Mesenchymal stem cell (in vitro differentiated cells and primary cell): ENCODE measurements at regions not wholly inside any gene's neighbourhood (a gene's known extent, or its start where the extent isn't known, plus 50 kb on each side); places are given as distances from the start of the nearest gene placed in this dataset.

ENCODE experiments used
- DNase-seq: peaks from one replicate; pipeline ENCODE4 v3.0.0-alpha.2; 2013
- H2AFZ ChIP-seq: one replicate; pipeline ENCODE4 v1.6.1; 2013; ENCODE audit warnings: low read depth, mild to moderate bottlenecking, control low read depth, inconsistent platforms, low read length, moderate library complexity
- H2AK5ac ChIP-seq: 2 replicates; pipeline ENCODE4 v1.6.1; 2013; ENCODE audit warnings: low read length, moderate library complexity, mild to moderate bottlenecking, inconsistent platforms; ENCODE audit not compliant: severe bottlenecking
- H2BK120ac ChIP-seq: one replicate; pipeline ENCODE4 v1.6.1; 2013; ENCODE audit warnings: low read depth, mild to moderate bottlenecking, inconsistent platforms, low read length, moderate library complexity
- H2BK12ac ChIP-seq, 2 experiments: one replicate each; pipeline ENCODE4 v1.6.1; 2013; ENCODE audit warnings: inconsistent platforms in 2 of 2, low read length in 2 of 2, mild to moderate bottlenecking in 2 of 2, moderate library complexity in 2 of 2, control low read depth in 1 of 2
- H2BK15ac ChIP-seq: one replicate; pipeline ENCODE4 v1.6.1; 2013; ENCODE audit warnings: mild to moderate bottlenecking, low read depth, inconsistent platforms; ENCODE audit not compliant: poor library complexity, severe bottlenecking
- H2BK5ac ChIP-seq: 2 replicates; pipeline ENCODE4 v1.6.1; 2013; ENCODE audit warnings: low read depth, mild to moderate bottlenecking, low read length, control low read depth, inconsistent platforms; ENCODE audit not compliant: poor library complexity, severe bottlenecking
- H3K14ac ChIP-seq, 2 experiments: one replicate each; pipeline ENCODE4 v1.6.1; 2013; ENCODE audit warnings: inconsistent platforms in 2 of 2, low read length in 2 of 2, control low read depth in 1 of 2, mild to moderate bottlenecking in 1 of 2, moderate library complexity in 1 of 2
- H3K18ac ChIP-seq, 2 experiments: one replicate each; pipeline ENCODE4 v1.6.1; 2013; ENCODE audit warnings: inconsistent platforms in 2 of 2, low read length in 2 of 2, control low read depth in 1 of 2, low read depth in 1 of 2, mild to moderate bottlenecking in 1 of 2
- H3K23ac ChIP-seq, 2 experiments: one replicate each; pipeline ENCODE4 v1.6.1; 2013; ENCODE audit warnings: inconsistent platforms in 2 of 2, low read length in 2 of 2, mild to moderate bottlenecking in 2 of 2, moderate library complexity in 2 of 2, control low read depth in 1 of 2
- H3K27ac ChIP-seq: 2 replicates; pipeline ENCODE4 v1.5.1; 2013; ENCODE audit warnings: mild to moderate bottlenecking, moderate library complexity, low read length, control low read depth, inconsistent platforms; ENCODE audit not compliant: poor library complexity, severe bottlenecking
- H3K27me3 ChIP-seq, 2 experiments: 2 replicates each; pipeline versions ENCODE4 v1.6.1 to v1.7.0; 2013; ENCODE audit warnings: low read length in 2 of 2, mild to moderate bottlenecking in 2 of 2, moderate library complexity in 2 of 2, control low read depth in 1 of 2, inconsistent platforms in 1 of 2; ENCODE audit not compliant: control insufficient read depth in 1 of 2, insufficient read depth in 1 of 2
- H3K36me3 ChIP-seq, 2 experiments: 2 replicates each; pipeline versions ENCODE4 v1.6.1 to v1.7.0; 2013; ENCODE audit warnings: low read length in 2 of 2, control low read depth in 1 of 2, inconsistent platforms in 1 of 2, low read depth in 1 of 2, mild to moderate bottlenecking in 1 of 2; ENCODE audit not compliant: insufficient read depth in 2 of 2, control insufficient read depth in 1 of 2
- H3K4ac ChIP-seq, 2 experiments: one replicate each; pipeline ENCODE4 v1.6.1; 2013; ENCODE audit warnings: inconsistent platforms in 2 of 2, low read length in 2 of 2, mild to moderate bottlenecking in 2 of 2, moderate library complexity in 2 of 2, control low read depth in 1 of 2, low read depth in 1 of 2
- H3K4me1 ChIP-seq: 2 replicates; pipeline ENCODE4 v1.6.1; 2013; ENCODE audit warnings: low read depth, low read length, control low read depth; ENCODE audit not compliant: control insufficient read depth, insufficient read depth
- H3K4me2 ChIP-seq: 2 replicates; pipeline ENCODE4 v1.6.1; 2013; ENCODE audit warnings: low read length, mild to moderate bottlenecking, inconsistent platforms; ENCODE audit not compliant: poor library complexity, severe bottlenecking
- H3K4me3 ChIP-seq, 2 experiments: 2 replicates each; pipeline versions ENCODE4 v1.5.1 to v1.7.0; 2013; ENCODE audit warnings: low read length in 2 of 2, mild to moderate bottlenecking in 2 of 2, control low read depth in 1 of 2, low read depth in 1 of 2; ENCODE audit not compliant: insufficient read depth in 1 of 2
- H3K79me1 ChIP-seq: replicated peaks from 2 replicates; pipeline ENCODE4 v1.6.1; 2013; ENCODE audit warnings: mild to moderate bottlenecking, control low read depth, low read length, inconsistent platforms; ENCODE audit not compliant: poor library complexity, severe bottlenecking
- H3K9ac ChIP-seq: 2 replicates; pipeline ENCODE4 v1.7.0; 2013; ENCODE audit warnings: mild to moderate bottlenecking, low read length, moderate library complexity
- H3K9me3 ChIP-seq: 2 replicates; pipeline ENCODE4 v1.7.0; 2013; ENCODE audit warnings: mild to moderate bottlenecking, low read length; ENCODE audit not compliant: control insufficient read depth
- H4K8ac ChIP-seq: one replicate; pipeline ENCODE4 v1.6.1; 2013; ENCODE audit warnings: inconsistent platforms, mild to moderate bottlenecking, low read length, moderate library complexity
- H4K91ac ChIP-seq: one replicate; pipeline ENCODE4 v1.6.1; 2013; ENCODE audit warnings: mild to moderate bottlenecking, low read length, inconsistent platforms
- WGBS: methylation state at CpG from one replicate; pipeline ENCODE4 v1.1.7; 2013; ENCODE audit warnings: mixed read lengths; 5-methylcytosine and 5-hydroxymethylcytosine counted together

- no peak for DNase-seq
- H3K23ac ChIP-seq: no peak overlapping the region
- no peak overlapping the region for H2BK15ac ChIP-seq
- H3K4me2 ChIP-seq: no peak overlapping the region
- H3K4me3 ChIP-seq: no peak overlapping the region
- no peak overlapping the region for H3K18ac ChIP-seq
- H3K27ac ChIP-seq: no peak overlapping the region
- no peaks in the 10 kb centered on the region for H3K36me3 ChIP-seq
- H4K8ac ChIP-seq: no peak overlapping the region
- H3K9me3 ChIP-seq: no peaks in the 10 kb centered on the region
- no peak overlapping the region for H2BK12ac ChIP-seq
- H2AK5ac ChIP-seq: no peak overlapping the region
- H3K4ac ChIP-seq: no peak overlapping the region
- H2BK5ac ChIP-seq: no peak overlapping the region
- no peaks in the 10 kb centered on the region for H3K79me1 ChIP-seq
- no peaks in the 10 kb centered on the region for H3K4me1 ChIP-seq
- no peak overlapping the region for H4K91ac ChIP-seq
- H3K9ac ChIP-seq: no peak overlapping the region
- no peak overlapping the region for H2BK120ac ChIP-seq
- H3K27me3 ChIP-seq: no peaks in the 10 kb centered on the region
- 78% methylated on average over 5 of the region's 7 CpGs for WGBS
- H2AFZ ChIP-seq: no peak overlapping the region
- H3K14ac ChIP-seq: no peak overlapping the region
These were observed 340.7 kb downstream of the KIF20B start for GRCh38 chr10:90042075-90042474.

GRCh38 chr10:90047243-90047729 lies 345.9 kb downstream of the KIF20B start:
- peaks cover 4% of the 10 kb centered on the region for H3K9me3 ChIP-seq
- H3K4ac ChIP-seq: no peak overlapping the region
- H3K27me3 ChIP-seq: no peaks in the 10 kb centered on the region
- H2BK15ac ChIP-seq: no peak overlapping the region
- no peak overlapping the region for H2BK120ac ChIP-seq
- H2AFZ ChIP-seq: no peak overlapping the region
- no peak overlapping the region for H3K14ac ChIP-seq
- H3K23ac ChIP-seq: no peak overlapping the region
- 92% methylated on average over 3 of the region's 3 CpGs for WGBS
- no peak overlapping the region for H2BK5ac ChIP-seq
- no peaks in the 10 kb centered on the region for H3K79me1 ChIP-seq
- H3K18ac ChIP-seq: no peak overlapping the region
- no peak overlapping the region for H3K9ac ChIP-seq
- no peak overlapping the region for H2BK12ac ChIP-seq
- H3K4me3 ChIP-seq: no peak overlapping the region
- no peak overlapping the region for H4K91ac ChIP-seq
- no peak overlapping the region for H3K4me2 ChIP-seq
- no peak overlapping the region for H2AK5ac ChIP-seq
- no peaks in the 10 kb centered on the region for H3K36me3 ChIP-seq
- H4K8ac ChIP-seq: no peak overlapping the region
- H3K4me1 ChIP-seq: no peaks in the 10 kb centered on the region
- no peak overlapping the region for H3K27ac ChIP-seq
- no peak for DNase-seq

GRCh38 chr10:90051053-90051452 lies 349.7 kb downstream of the KIF20B start:
- Histone ChIP-seq H3K4me1 (no peaks in the 10 kb centered on the region), H2BK120ac (no peak overlapping the region), H2BK15ac (no peak overlapping the region), H4K91ac (peak overlapping the region; percentile 72), H3K9ac (no peak overlapping the region), H2AK5ac (no peak overlapping the region), H3K4me3 (no peak overlapping the region), H2BK12ac (no peak overlapping the region), H3K79me1 (no peaks in the 10 kb centered on the region), H3K23ac (no peak overlapping the region), H3K27ac (no peak overlapping the region), H3K9me3 (peaks cover 4% of the 10 kb centered on the region), H3K36me3 (no peaks in the 10 kb centered on the region), H4K8ac (no peak overlapping the region), H3K4ac (no peak overlapping the region), H2AFZ (no peak overlapping the region), H3K14ac (no peak overlapping the region), H3K18ac (no peak overlapping the region), H3K27me3 (no peaks in the 10 kb centered on the region), H2BK5ac (no peak overlapping the region), H3K4me2 (no peak overlapping the region)
- DNase-seq: peak; percentile 1

- no peak overlapping the region for H2AK5ac ChIP-seq
- no peak overlapping the region for H2BK15ac ChIP-seq
- DNase-seq: no peak
- H3K4me1 ChIP-seq: no peaks in the 10 kb centered on the region
- no peak overlapping the region for H3K14ac ChIP-seq
- no peaks in the 10 kb centered on the region for H3K27me3 ChIP-seq
- H4K8ac ChIP-seq: no peak overlapping the region
- H2BK12ac ChIP-seq: no peak overlapping the region
- no peak overlapping the region for H3K27ac ChIP-seq
- H2BK120ac ChIP-seq: no peak overlapping the region
- peak overlapping the region; percentile 72 for H4K91ac ChIP-seq
- no peak overlapping the region for H3K4me2 ChIP-seq
- no peak overlapping the region for H3K4ac ChIP-seq
- H3K36me3 ChIP-seq: no peaks in the 10 kb centered on the region
- H3K9me3 ChIP-seq: peaks cover 4% of the 10 kb centered on the region
- no peak overlapping the region for H3K4me3 ChIP-seq
- no peaks in the 10 kb centered on the region for H3K79me1 ChIP-seq
- no peak overlapping the region for H2AFZ ChIP-seq
- H3K23ac ChIP-seq: no peak overlapping the region
- H3K18ac ChIP-seq: no peak overlapping the region
- no peak overlapping the region for H3K9ac ChIP-seq
- H2BK5ac ChIP-seq: no peak overlapping the region
These were observed 350.1 kb downstream of the KIF20B start for GRCh38 chr10:90051474-90051873.
